AG09309 (cell line): ENCODE measurements at regions not wholly inside any gene's neighbourhood (a gene's known extent, or its start where the extent isn't known, plus 50 kb on each side); places are given as distances from the start of the nearest gene placed in this dataset.

ENCODE experiments used
- DNase-seq: peaks from one replicate; pipeline ENCODE4 v3.0.0-alpha.2; 2010; ENCODE audit warnings: low read depth
- H3K4me3 ChIP-seq: 2 replicates; pipeline ENCODE4 v1.5.1; 2011; ENCODE audit warnings: mild to moderate bottlenecking, low read depth, low read length, moderate library complexity; ENCODE audit not compliant: control insufficient read depth
- TF ChIP-seq, protein P1 (sequence below): IDR thresholded peaks from 2 replicates; pipeline ENCODE4 v1.5.1; 2011; ENCODE audit warnings: mild to moderate bottlenecking, low read depth, low read length, inconsistent platforms; ENCODE audit not compliant: insufficient read depth, control insufficient read depth; ENCODE audit errors: missing control alignments

DNA sequence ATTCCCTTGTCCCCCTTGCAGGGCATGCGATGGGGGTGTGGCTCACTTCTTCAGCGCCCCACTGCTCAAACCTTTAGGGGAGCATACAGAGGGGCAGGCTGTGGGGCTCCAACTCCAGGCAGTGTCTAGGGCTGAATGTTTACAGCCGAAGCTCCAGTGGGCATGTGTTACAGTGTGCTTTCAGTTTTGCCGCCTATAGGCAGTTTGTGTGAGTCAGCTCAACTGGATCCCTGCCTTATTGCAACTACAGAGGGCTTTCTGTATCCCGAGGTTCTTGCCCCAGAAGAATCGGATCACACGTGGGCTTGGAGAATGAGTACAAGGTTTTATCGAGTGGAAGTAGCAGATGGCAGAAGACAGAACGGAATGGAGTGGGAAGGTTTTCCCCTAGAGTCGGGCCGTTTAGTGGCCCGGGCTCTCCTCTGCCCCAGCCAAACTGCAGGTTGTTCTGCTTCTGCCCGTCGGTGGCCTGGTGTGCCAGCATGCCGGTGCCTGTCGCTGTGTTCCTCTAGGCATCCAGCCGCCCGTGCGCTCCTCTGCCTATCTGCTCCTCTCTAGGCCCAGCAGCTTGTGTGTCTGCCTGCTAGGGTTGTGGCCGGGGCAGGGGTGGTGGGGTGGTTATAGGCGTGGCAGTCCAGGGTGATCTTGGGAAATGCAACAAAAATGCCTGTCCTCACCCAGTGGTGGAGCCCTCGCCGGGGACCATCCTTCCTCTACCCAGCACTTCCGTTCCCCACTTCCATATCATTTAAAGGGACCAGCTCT lies 435.9 kb upstream of the SGCG start:
- TF ChIP-seq, protein P1, sequence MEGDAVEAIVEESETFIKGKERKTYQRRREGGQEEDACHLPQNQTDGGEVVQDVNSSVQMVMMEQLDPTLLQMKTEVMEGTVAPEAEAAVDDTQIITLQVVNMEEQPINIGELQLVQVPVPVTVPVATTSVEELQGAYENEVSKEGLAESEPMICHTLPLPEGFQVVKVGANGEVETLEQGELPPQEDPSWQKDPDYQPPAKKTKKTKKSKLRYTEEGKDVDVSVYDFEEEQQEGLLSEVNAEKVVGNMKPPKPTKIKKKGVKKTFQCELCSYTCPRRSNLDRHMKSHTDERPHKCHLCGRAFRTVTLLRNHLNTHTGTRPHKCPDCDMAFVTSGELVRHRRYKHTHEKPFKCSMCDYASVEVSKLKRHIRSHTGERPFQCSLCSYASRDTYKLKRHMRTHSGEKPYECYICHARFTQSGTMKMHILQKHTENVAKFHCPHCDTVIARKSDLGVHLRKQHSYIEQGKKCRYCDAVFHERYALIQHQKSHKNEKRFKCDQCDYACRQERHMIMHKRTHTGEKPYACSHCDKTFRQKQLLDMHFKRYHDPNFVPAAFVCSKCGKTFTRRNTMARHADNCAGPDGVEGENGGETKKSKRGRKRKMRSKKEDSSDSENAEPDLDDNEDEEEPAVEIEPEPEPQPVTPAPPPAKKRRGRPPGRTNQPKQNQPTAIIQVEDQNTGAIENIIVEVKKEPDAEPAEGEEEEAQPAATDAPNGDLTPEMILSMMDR = no peak
- H3K4me3 ChIP-seq = no peak overlapping the region
- no peak for DNase-seq

DNA sequence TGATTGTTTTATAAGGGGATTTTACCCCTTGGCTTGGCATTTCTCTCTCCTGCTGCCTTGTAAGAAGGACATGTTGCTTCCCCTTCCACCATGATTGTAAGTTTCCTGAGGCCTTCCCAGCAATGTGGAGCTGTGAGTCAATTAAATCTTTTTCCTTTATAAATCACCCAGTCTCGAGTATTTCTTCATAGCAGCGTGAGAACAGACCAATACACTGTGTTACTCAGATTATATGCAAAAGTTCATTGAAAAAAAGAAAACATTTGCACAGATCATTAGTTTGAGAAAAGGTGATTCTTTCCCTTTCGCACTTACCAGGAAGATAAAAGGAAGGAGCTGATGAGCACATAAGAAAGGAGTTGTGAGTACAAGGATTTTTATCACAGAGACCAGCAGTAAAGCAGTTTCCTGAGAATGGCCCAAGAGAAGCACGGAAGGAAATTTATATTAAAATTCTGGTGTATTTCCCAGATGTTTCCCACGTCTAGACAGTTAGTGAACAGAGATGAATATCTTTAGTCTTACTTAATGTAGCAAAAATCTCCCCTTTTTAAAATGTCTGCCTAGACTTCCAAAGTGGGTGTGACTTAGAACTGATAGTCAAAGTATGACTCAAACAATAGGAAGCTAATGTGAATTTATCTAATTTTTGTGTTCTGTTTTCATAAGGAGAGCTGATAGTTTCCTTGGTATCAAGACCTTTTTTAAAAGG lies 431.8 kb upstream of the SGCG start:
- DNase-seq = no peak
- TF ChIP-seq, protein P1 = no peak
- no peak overlapping the region for H3K4me3 ChIP-seq

DNA sequence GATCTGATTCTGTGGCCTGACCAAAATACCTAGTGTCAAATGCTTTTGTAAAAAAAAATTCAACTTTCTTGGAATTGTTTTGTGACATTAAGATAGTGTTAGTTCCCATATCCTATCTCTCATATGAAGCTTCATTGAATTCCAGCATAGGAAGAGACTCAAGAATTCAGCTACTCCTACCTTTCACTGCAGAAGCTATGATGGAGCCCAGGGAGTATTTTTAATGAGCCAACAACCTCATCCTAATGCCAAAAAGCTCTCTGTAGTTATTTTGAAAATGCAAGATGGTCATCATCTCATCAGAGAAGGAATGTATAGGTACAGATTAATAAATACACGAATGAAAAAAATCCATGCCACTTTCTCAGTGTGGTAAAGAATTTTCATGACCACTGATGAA lies 431.2 kb upstream of the SGCG start:
- TF ChIP-seq, protein P1 = no peak
- no peak for DNase-seq

DNA sequence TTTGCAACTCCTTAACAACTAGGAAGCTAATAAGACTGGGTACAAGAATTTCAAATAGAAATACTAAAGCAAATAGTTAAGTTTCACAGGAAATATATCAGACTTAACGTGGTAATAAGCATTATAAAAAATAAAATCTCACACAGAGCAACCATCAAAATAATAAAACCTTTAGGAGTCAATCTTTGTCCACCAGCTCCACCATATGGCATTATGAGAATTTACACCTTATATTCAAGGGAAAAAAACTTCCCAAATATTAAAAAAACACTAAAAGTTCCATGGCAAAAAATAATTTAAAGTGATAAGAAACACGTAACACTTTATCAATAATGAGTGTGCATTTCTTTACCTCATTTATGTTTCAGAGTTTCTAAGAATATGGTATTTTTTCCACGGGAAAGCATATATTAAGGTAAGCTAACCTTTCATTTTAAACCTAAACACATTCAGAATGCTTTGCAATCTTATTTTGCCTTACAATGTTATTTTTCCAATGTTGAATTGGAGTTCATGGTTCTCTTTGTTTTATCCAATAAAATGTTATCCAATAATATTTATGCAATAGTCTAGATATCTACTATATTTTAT lies 423.2 kb upstream of the SGCG start:
- TF ChIP-seq, protein P1 = no peak
- H3K4me3 ChIP-seq = no peak overlapping the region
- DNase-seq = no peak

More for the DNA sequence above, 431.2 kb upstream of the SGCG start:
- H3K4me3 ChIP-seq = no peak overlapping the region

DNA sequence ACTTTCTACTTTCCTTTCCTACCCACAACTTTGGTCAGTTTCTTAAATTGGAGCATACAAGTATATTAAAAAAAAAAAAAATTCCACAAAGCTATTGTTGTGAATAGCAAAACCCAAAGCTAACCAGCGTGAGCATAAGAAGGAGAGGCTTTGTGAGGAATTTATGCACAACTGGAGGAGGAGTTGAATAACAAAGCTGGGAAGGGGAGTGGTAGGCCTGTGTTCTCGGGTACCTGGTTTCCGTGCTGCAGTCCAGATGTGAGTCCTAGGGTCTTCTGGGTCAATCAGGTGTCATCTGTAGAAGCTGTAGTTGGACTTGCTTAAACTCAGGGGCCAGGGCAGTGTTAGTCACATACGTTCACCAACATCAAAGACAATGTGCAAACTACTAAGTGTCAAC lies 422.5 kb upstream of the SGCG start:
- no peak for DNase-seq
- H3K4me3 ChIP-seq = no peak overlapping the region
- TF ChIP-seq, protein P1 = no peak

DNA sequence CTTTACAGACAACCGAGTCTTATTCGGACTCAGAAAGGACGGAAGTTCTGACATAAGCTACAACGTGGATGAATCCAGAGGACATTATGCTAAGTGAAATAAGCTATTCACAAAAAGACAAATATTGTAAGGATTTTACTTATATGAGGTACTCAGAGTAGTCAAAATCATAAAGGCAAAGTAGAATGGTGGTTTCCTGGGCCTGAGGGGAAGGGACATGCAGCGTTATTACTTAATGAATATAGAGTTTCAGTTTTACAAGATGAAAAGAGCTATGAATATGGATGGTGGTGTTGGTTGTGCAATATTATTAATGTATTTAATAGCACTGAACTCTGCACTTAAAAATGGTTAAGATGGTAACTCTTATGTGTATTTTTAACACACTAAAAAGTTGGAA lies 419.1 kb upstream of the SGCG start:
- TF ChIP-seq, protein P1 = no peak
- H3K4me3 ChIP-seq = no peak overlapping the region
- DNase-seq = no peak
